GM23248 (cell line): ENCODE measurements at regions not wholly inside any gene's neighbourhood (a gene's known extent, or its start where the extent isn't known, plus 50 kb on each side); places are given as distances from the start of the nearest gene placed in this dataset.

ENCODE experiments used
- EZH2 ChIP-seq: fragments of 200-600 bp; sonication (generic); IDR thresholded peaks from 2 replicates; pipeline ENCODE4 v1.6.1; 2018; ENCODE audit warnings: antibody characterized with exemption, mild to moderate bottlenecking; ENCODE audit not compliant: insufficient read depth, poor library complexity, severe bottlenecking
- EZH2phosphoT487 ChIP-seq: fragments of 200-600 bp; sonication (generic); IDR thresholded peaks from 2 replicates; pipeline ENCODE4 v1.6.1; 2018; ENCODE audit warnings: antibody characterized with exemption, moderate library complexity, mild to moderate bottlenecking, low read depth; ENCODE audit not compliant: insufficient read depth

GRCh38 chr4:1572964-1573720 lies 111.0 kb downstream of the FAM53A start:
- TF ChIP-seq EZH2 (no peak), EZH2phosphoT487 (no peak)
